ENCODE measurements at regions not wholly inside any gene's neighbourhood (a gene's known extent, or its start where the extent isn't known, plus 50 kb on each side); places are given as distances from the start of the nearest gene placed in this dataset.

DNA sequence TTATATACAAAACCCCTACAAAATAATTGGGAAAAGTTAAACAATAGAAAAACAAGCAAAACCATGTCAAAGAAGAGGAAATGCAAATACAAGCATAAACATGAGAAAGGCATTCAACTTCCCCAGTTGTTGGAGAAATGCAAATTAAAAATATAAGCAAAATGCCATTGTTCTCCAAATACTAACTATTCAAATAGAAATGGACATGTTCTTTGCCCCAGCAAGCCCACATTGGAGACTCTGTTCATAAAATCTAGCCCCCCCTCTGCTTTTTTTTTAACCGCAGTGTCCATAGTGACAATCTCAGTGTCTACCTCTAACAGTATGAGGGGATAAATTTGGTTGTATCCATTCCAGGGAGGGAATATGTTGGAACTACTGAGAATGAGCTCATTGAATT is 59.7 kb upstream of the LCTL start:
- TF ChIP-seq EP300 (IDR thresholded peaks at IDR 0.05) (no peak), POLR2A (IDR thresholded peaks at IDR 0.05) (no peak), POLR2AphosphoS5 (IDR thresholded peaks at IDR 0.05) (no peak)
- TF ChIP-seq, protein P1, sequence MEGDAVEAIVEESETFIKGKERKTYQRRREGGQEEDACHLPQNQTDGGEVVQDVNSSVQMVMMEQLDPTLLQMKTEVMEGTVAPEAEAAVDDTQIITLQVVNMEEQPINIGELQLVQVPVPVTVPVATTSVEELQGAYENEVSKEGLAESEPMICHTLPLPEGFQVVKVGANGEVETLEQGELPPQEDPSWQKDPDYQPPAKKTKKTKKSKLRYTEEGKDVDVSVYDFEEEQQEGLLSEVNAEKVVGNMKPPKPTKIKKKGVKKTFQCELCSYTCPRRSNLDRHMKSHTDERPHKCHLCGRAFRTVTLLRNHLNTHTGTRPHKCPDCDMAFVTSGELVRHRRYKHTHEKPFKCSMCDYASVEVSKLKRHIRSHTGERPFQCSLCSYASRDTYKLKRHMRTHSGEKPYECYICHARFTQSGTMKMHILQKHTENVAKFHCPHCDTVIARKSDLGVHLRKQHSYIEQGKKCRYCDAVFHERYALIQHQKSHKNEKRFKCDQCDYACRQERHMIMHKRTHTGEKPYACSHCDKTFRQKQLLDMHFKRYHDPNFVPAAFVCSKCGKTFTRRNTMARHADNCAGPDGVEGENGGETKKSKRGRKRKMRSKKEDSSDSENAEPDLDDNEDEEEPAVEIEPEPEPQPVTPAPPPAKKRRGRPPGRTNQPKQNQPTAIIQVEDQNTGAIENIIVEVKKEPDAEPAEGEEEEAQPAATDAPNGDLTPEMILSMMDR (IDR thresholded peaks at IDR 0.05): no peak
- 93% methylated on average over 1 of the region's 1 CpG for WGBS, 2 donors
- DNase-seq: no peak
- Histone ChIP-seq H3K27ac (no peak overlapping the region), H3K27me3 (peaks cover 0 to 21% (median 17%) of the 10 kb centered on the region in 3 donors), H3K4me3 (no peak overlapping the region), H3K36me3 (no peaks in the 10 kb centered on the region), H3K4me1 (peaks cover 0 to 16% (median 15%) of the 10 kb centered on the region in 4 donors), H3K9me3 (no peaks in the 10 kb centered on the region)
- intact Hi-C loops (cut with DNase I): no loop called here

DNA sequence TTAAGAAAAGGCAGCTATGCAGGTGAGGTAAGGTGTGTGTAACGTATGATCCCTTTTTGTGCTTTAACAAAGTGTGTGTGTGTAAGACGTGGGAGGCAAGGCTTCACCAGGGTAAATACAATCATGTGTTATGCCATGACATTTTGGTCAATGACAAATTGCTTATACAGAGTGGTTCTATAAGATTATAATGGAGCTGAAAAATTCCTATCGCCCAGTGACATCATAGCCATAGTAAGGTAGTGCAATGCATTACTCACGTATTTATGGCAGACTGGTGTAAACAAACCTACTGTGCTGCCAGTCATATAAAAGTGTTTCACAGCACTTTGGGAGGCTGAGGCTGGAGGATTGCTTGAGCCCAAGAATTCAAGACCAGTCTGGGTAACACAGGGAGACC is 60.2 kb upstream of the LCTL start:
- no peaks in the 10 kb centered on the region for H3K9me3 ChIP-seq

DNA sequence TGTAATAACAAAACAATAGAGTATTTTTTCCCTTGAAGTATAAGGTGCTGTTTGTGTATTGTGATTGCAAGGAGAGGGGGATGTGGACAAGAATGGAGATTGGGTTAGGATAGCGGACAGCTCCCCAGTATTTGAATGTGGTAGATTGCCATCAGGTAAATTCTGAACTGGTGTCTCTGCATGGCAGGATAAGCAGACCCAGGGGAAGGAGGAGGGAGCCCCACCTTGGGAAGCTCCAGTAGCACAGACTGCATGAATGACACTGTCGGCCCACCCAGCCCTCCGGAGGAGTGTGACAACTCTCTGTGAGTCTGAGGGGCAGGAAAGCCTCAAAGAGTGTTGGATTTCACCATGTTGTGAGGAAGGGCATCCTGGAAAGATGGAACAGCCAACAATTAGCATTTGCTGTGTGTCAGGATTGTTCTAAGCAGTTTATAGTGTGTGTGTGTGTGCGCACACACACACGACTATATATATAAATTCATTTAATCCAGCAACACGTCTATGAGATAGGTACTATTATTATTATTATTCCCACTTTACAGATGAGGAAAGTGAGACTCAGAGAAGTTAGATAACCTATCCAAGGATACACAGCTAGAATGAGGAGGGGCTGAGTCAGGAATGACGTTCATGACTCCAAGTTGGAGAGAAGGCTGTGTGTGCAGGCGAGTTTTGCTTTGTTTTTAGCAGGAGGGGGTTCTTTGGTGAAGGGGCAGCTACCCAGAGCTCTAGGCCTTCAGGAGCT is 63.4 kb upstream of the LCTL start:
- WGBS, 2 donors: 87 to 90% methylated on average over 8 of the region's 8 CpGs
- no peaks in the 10 kb centered on the region for H3K9me3 ChIP-seq
- DNase-seq: no peak
- H3K4me3 ChIP-seq: no peak overlapping the region
- TF ChIP-seq, protein P1 (IDR thresholded peaks at IDR 0.05): no peak
- no peak for TF ChIP-seq POLR2AphosphoS5 (IDR thresholded peaks at IDR 0.05)
- no peak for TF ChIP-seq POLR2A (IDR thresholded peaks at IDR 0.05)
- no peak for TF ChIP-seq EP300 (IDR thresholded peaks at IDR 0.05)
- intact Hi-C loops (cut with DNase I): no loop called here
- H3K27ac ChIP-seq: no peak overlapping the region
- H3K4me1 ChIP-seq: no peaks in the 10 kb centered on the region
- H3K27me3 ChIP-seq: no peaks in the 10 kb centered on the region
- H3K36me3 ChIP-seq: no peaks in the 10 kb centered on the region

More for the DNA sequence above, 60.2 kb upstream of the LCTL start:
- Histone ChIP-seq H3K27me3 (peaks cover 0 to 18% (median 16%) of the 10 kb centered on the region in 3 donors), H3K27ac (no peak overlapping the region), H3K36me3 (no peaks in the 10 kb centered on the region), H3K4me3 (no peak overlapping the region), H3K4me1 (peaks cover 0 to 16% (median 15%) of the 10 kb centered on the region in 4 donors)
- intact Hi-C loops (cut with DNase I): no loop called here
- WGBS, 2 donors: 67 to 86% methylated on average over 4 of the region's 4 CpGs
- DNase-seq: no peak
- TF ChIP-seq POLR2A (IDR thresholded peaks at IDR 0.05): no peak
- TF ChIP-seq EP300 (IDR thresholded peaks at IDR 0.05): no peak
- no peak for TF ChIP-seq POLR2AphosphoS5 (IDR thresholded peaks at IDR 0.05)
- TF ChIP-seq, protein P1 (IDR thresholded peaks at IDR 0.05): no peak

DNA sequence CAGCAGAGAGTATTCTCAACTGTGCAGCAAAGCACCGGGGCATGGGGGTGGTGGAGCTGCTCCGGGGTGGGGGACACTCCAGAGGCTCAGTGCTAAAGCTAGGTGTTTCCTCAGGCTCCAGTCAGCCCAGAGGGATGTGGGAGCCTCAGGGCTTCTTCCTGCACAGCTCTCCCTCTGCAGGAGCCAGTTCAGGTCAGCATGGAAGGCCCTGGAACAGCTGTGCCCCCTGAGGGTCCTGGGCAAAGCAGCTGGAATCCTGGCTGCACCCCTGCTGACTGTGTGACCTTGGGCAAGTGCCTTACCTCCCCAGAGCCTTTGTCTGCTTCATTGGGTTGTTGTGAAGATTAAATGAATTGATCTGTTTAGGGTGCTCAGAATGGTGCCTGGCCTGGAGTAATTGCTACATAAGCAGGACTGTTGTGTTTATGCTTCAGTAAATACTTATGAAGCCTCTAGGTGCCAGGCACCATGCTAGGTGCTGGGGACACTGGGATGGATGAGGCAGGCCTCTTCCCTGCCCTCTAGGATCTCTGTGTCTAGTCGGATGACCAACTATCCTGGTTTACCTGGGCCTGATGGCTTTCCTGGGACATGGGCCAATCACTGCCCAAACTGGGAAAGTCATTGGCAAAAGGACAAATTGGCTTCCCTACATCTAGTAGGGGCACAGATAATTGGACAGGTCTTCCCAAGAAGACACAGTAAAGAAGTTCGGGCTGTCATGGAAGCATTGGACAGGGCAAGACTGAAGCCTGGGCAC is 64.2 kb upstream of the LCTL start:
- DNase-seq: no peak

More for the DNA sequence above, 64.2 kb upstream of the LCTL start:
- Histone ChIP-seq H3K4me3 (no peak overlapping the region), H3K27ac (no peak overlapping the region), H3K36me3 (no peaks in the 10 kb centered on the region), H3K27me3 (no peaks in the 10 kb centered on the region), H3K4me1 (no peaks in the 10 kb centered on the region), H3K9me3 (no peaks in the 10 kb centered on the region)
- WGBS, 2 donors: 87 to 88% methylated on average over 4 of the region's 4 CpGs
- intact Hi-C loops (cut with DNase I): no loop called here
- no peak for TF ChIP-seq POLR2A (IDR thresholded peaks at IDR 0.05)
- no peak for TF ChIP-seq POLR2AphosphoS5 (IDR thresholded peaks at IDR 0.05)
- no peak for TF ChIP-seq EP300 (IDR thresholded peaks at IDR 0.05)
- TF ChIP-seq, protein P1 (IDR thresholded peaks at IDR 0.05): no peak

All from sigmoid colon (tissue), 6 donors.